Upper lobe of left lung (tissue), 4 donors: ENCODE measurements at regions not wholly inside any gene's neighbourhood (a gene's known extent, or its start where the extent isn't known, plus 50 kb on each side); places are given as distances from the start of the nearest gene placed in this dataset.

ENCODE experiments used
- POLR2A ChIP-seq, 4 donors: fragments of 450-650 bp; IDR thresholded peaks; one replicate each; pipeline ENCODE4 v1.5.1; 2016 to 2017; ENCODE audit warnings: antibody characterized with exemption in 4 of 4, mild to moderate bottlenecking in 2 of 4
- POLR2AphosphoS5 ChIP-seq, 2 donors: sonication (generic); formaldehyde crosslinking; IDR thresholded peaks; one replicate each; pipeline ENCODE4 v1.5.1; 2017; ENCODE audit warnings: antibody characterized with exemption in 2 of 2
- TF ChIP-seq, protein P1 (sequence below), 6 experiments: fragments of 450-650 bp in 4 of 6; fragments of 200-600 bp in 2 of 6; sonication (generic) in 2 of 6; IDR thresholded peaks; one replicate each; pipeline ENCODE4 v1.5.1; 2016 to 2019; ENCODE audit warnings: antibody characterized with exemption in 6 of 6

DNA sequence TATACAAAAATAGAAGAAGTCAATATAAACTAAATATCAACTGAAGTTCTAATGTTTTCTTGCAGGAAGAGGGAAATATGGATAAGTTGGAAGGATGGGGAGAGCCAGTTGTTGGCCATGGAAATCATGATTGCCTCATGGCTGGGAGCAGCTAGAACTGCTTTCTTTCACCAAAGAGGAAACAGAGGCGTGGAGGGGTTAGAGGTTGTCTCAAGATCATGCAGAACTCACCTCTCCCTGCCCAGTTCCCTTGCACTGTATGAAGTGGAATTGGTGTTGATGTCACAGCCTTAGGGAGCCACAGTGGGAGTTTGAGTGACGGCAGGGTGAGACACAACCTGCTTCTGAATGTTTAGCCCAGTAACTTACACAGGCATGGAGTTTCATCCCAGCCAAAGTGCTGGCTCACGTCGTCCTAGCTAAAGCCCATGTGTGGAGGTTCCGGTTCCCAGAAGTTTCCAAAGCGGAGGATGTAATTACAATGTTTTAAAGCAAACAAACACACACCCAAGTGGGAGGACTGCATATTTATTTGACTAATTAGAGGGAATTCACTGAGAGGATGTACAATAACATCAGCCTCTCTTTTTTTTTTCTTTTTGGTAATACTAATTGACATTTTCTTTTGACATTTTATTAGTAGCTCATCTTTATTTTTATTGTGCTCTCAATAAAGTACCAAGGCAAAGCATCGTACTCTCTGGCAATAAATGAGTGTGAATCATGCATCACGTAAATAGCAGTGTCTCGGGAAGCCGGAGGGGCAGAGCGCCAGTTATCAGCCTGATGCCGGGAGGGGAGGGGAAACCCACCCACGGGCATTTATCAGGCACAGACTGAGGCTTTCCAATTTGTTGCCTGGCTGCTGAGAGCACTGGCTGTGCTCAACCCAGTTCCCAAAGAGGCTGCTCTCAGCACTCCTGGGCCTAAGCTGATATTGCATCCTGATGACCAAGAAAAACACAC is 118.7 kb upstream of the CDH5 start:
- TF ChIP-seq, protein P1, sequence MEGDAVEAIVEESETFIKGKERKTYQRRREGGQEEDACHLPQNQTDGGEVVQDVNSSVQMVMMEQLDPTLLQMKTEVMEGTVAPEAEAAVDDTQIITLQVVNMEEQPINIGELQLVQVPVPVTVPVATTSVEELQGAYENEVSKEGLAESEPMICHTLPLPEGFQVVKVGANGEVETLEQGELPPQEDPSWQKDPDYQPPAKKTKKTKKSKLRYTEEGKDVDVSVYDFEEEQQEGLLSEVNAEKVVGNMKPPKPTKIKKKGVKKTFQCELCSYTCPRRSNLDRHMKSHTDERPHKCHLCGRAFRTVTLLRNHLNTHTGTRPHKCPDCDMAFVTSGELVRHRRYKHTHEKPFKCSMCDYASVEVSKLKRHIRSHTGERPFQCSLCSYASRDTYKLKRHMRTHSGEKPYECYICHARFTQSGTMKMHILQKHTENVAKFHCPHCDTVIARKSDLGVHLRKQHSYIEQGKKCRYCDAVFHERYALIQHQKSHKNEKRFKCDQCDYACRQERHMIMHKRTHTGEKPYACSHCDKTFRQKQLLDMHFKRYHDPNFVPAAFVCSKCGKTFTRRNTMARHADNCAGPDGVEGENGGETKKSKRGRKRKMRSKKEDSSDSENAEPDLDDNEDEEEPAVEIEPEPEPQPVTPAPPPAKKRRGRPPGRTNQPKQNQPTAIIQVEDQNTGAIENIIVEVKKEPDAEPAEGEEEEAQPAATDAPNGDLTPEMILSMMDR (IDR thresholded peaks at IDR 0.05) = no peak
- TF ChIP-seq POLR2AphosphoS5 (IDR thresholded peaks at IDR 0.05) (peak; percentile 30 to 48), POLR2A (IDR thresholded peaks at IDR 0.05) (no peak)
